ENCODE measurements at regions not wholly inside any gene's neighbourhood (a gene's known extent, or its start where the extent isn't known, plus 50 kb on each side); places are given as distances from the start of the nearest gene placed in this dataset.

DNA sequence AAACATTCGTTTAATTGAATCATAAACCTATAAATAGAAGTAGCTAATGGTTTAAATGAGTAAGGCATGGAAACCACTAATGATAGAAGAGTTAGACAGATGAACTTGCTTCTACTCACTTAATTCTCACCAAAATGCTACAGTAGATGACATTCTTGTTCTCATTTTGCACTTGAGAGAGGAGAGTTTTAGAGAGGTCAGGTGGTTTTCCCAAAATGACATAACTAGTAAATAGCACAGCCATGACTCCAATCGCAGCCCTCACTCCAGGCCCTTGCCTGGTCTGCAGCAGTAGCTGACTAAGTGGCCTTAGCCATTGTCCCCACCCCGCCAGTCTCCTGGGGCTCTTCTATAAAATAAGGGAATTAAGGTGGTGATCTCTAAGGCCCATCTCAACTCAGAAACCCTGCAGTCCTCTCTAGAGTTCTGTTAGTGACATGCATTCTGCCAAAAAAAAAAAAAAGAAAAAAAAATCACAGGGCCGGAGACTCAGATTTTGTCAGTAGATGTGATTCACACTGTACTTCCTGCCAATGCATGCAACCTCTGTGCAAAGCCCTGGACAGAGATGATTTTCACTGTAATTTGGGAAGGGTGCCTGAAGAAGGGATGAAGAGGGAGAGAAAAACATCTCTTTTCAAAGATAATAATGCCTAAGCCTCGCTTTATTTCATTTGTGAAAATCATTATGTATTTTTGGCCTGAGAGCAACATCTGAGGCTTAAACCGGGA, 221.8 kb downstream of the ANAPC1 start:
- Histone ChIP-seq H2BK20ac (ENCODE audit: low read depth, low read length, poor library complexity, severe bottlenecking) (no peak overlapping the region), H2AFZ (ENCODE audit: low read length) (no peak overlapping the region), H4K20me1 (ENCODE audit: control insufficient read depth, insufficient read depth, insufficient read length) (no peaks in the 10 kb centered on the region), H3K9ac (ENCODE audit: extremely low read depth, insufficient read length, low read length) (no peak overlapping the region), H3K18ac (ENCODE audit: insufficient read length, low read depth, low read length) (no peak overlapping the region), H3K4me2 (ENCODE audit: insufficient read depth, insufficient read length, low read length) (no peak overlapping the region), H4K8ac (replicated peaks; ENCODE audit: insufficient read length, low read depth, low read length) (no peak overlapping the region), H3K79me1 (ENCODE audit: insufficient read depth, low read depth, low read length, poor library complexity, severe bottlenecking) (no peaks in the 10 kb centered on the region), H2BK12ac (ENCODE audit: insufficient read length, low read depth, low read length) (no peak overlapping the region), H3K27me3 (ENCODE audit: insufficient read depth, low read length) (no peaks in the 10 kb centered on the region), H2BK120ac (ENCODE audit: low read depth, low read length, poor library complexity, severe bottlenecking) (no peak overlapping the region), H3K23ac (ENCODE audit: insufficient read length, low read depth, low read length) (no peak overlapping the region), H2BK15ac (ENCODE audit: low read depth, low read length) (no peak overlapping the region), H3K79me2 (ENCODE audit: insufficient read depth, low read length) (no peaks in the 10 kb centered on the region), H3K27ac (ENCODE audit: insufficient read length, low read depth, low read length) (no peak overlapping the region), H3K56ac (ENCODE audit: insufficient read length, low read depth, low read length) (no peak overlapping the region), H2AK5ac (ENCODE audit: insufficient read length, low read length) (no peak overlapping the region), H2BK5ac (ENCODE audit: insufficient read length, low read length) (no peak overlapping the region), H3T11ph (ENCODE audit: low read length) (no peak overlapping the region), H3K4ac (ENCODE audit: low read depth, low read length) (no peak overlapping the region), H3K14ac (ENCODE audit: insufficient read depth, low read length) (no peak overlapping the region), H4K91ac (ENCODE audit: insufficient read length, low read depth, low read length) (no peak overlapping the region), H3K23me2 (ENCODE audit: insufficient read length, low read depth, low read length, poor library complexity, severe bottlenecking) (no peaks in the 10 kb centered on the region), H4K5ac (ENCODE audit: insufficient read length, low read depth, low read length) (no peak overlapping the region), H3K9me3 (ENCODE audit: control insufficient read depth, low read depth, low read length) (no peaks in the 10 kb centered on the region), H3K4me1 (ENCODE audit: insufficient read depth, low read length) (peaks cover 4% of the 10 kb centered on the region; the same call in 1 of the 2 replicates)
- WGBS (ENCODE audit: extremely low coverage, insufficient read length, low lambda C conversion rate) = no CpG with 5 or more reads among the region's 6 CpGs
- peaks cover 16 to 18% of the 10 kb centered on the region in 2 experiments for H3K4me1 Mint-ChIP-seq
- H3K9me3 Mint-ChIP-seq = no peaks in the 10 kb centered on the region; a peak in 1 of 5 replicates
- no peaks in the 10 kb centered on the region for H3K36me3 Mint-ChIP-seq (ENCODE audit: insufficient read depth in 1 of 3, low read depth in 3 of 3)
- no peak for DNase-seq
- H3K4me3 Mint-ChIP-seq = no peak overlapping the region
- TF ChIP-seq, protein P1, sequence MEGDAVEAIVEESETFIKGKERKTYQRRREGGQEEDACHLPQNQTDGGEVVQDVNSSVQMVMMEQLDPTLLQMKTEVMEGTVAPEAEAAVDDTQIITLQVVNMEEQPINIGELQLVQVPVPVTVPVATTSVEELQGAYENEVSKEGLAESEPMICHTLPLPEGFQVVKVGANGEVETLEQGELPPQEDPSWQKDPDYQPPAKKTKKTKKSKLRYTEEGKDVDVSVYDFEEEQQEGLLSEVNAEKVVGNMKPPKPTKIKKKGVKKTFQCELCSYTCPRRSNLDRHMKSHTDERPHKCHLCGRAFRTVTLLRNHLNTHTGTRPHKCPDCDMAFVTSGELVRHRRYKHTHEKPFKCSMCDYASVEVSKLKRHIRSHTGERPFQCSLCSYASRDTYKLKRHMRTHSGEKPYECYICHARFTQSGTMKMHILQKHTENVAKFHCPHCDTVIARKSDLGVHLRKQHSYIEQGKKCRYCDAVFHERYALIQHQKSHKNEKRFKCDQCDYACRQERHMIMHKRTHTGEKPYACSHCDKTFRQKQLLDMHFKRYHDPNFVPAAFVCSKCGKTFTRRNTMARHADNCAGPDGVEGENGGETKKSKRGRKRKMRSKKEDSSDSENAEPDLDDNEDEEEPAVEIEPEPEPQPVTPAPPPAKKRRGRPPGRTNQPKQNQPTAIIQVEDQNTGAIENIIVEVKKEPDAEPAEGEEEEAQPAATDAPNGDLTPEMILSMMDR (conservative IDR thresholded peaks at IDR 0.05) = no peak
- no peak overlapping the region for H3K27ac Mint-ChIP-seq
- H3K27me3 Mint-ChIP-seq (ENCODE audit: low read depth) = peaks cover 2% of the 10 kb centered on the region

Data from H9 (cell line).